Renal cortical epithelial cell (primary cell): ENCODE measurements at regions not wholly inside any gene's neighbourhood (a gene's known extent, or its start where the extent isn't known, plus 50 kb on each side); places are given as distances from the start of the nearest gene placed in this dataset.

ENCODE experiments used
- DNase-seq: peaks from one replicate; pipeline ENCODE4 v3.0.0-alpha.2; 2011; ENCODE audit warnings: low read depth

DNA sequence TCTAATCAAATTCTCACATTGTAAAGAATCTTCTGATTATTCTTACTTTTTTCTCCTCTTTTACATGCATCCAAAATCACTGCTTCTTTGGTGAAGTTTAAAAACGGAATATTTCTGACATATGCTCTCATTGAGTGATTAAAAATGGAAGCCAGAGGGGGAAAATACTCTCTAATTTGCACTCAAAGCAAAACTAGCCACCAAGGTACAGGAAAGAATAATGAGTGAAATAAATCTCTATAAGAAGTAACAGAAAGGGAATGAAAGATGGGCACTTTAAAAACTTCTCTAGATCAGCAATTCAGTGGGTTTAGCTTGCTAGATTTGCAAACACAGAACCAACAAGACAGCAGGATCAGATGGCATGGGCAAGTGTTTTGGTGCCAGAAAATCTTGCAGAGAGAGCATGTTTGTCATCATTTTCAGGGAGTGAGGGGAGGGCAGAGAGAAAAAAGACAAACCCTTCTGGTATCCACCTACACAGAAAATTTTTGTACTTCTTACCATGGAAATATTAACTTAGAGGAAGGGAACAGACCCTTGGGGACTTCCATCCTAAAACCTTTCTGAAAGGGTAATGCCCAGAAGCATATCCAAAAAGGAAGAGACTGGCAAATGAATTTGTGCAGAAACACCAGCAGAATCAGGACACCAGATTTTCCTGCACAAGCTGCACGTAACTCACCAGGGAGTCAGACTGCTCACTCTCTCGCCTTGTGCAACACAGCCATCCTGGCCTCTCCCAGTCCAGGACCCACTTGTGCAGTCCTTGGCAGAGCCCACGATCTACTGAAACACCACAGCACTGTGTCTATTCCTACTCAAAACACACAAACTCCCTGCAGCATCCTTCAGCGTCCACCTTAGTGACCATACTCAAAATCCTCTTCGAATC lies 270.2 kb upstream of the PRDM1 start:
- DNase-seq = no peak

DNA sequence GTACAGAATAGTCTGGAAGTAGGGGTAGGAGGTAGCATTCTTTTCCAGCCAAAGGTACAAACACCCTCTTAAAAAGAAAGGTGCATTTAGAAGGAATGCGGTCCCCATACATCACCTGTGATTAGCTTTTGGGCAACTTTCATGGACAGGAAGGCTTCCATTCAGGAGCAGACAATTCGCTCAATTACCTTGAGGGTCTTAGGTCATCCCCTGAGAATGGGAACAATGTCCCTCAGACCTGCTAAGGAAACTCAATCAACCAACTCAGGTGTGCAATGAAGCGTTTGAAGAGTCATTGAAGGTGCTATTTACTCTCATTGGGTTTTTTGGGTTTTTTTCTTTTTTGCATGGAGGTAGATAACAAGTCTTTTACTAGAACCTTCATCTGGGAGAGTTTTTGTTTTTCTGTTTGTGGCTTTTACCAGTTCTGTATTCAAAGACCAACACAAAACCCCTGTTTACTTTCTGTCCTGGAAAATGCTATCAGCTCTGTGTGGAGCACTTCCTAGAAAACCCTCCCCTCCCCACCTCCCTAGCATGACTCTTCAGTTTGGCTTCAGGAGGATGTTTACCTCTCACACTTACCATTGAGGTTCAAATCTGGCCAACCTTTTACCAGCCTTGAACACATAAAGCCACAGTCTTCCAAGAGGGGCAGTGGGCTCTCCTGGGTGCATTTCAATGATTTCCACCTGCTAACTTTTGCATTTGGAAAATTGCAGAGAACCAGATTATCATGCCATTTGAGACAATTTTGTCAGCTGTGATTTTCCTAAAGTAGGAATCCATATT lies 271.2 kb upstream of the PRDM1 start:
- DNase-seq = no peak

DNA sequence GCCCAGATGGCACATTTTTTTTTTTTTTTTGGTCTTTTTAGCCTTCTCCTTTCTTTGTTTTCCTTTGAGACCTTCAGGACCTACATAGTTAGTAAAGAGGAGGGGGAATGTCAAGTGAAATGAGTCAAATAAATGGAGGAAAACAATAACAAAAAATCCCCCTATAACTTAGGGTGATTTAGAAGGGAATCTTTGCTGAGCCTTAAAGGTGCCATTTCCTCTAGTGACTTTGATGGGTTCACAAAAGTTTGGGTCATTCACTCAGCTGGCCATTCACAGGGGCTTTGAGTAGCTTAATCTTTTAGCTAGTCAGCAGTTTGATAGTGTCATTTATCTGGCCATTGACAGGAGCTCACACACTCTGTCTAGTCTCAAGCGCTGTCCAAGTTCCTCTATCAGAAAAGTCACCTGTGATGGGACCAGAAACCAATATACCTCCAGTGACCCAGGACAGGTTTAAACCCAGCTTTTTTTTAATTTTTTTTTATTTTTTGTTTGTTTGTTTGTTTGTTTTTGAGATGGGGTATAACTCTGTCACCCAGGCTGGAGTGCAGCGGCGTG lies 275.1 kb upstream of the PRDM1 start:
- no peak for DNase-seq

DNA sequence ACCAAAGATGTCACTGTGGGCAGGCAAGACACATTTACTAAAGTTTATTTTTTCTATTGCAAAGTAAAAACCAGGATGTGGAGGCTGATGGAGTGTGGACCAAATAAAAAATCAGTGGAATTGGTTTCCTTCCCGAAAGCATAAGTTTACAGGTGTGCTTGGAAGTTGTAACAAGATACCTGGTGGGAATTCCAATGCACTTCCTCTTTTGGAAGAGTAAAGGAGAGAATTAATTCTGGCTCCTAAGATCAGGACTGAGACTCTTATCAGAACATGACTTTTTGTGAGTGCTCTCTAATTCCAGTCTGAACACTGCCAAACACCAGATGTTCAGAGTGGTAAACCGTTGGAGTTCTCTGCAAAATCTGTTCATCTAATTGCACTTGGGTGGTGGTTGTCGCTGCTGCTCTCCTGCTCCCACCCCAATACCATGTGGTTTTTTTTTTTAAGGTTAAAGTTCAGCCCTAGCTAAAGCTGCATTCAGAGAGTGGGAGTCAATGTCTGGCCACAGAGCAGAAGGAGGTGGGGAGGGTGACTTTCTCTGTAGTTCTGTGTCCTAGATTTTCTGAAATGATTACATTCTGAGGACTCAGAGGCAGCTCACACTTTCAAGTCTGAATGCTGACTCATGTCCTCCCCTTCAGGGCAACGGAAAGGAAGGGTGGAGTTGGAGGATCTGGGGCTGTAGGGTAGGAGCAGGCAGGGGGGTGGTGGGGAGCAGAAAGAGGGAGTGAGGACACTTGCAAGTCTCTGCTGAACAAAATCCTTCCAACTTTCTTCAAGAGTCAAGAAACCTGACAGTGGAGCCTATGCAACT lies 275.8 kb upstream of the PRDM1 start:
- peak; percentile 85 for DNase-seq

DNA sequence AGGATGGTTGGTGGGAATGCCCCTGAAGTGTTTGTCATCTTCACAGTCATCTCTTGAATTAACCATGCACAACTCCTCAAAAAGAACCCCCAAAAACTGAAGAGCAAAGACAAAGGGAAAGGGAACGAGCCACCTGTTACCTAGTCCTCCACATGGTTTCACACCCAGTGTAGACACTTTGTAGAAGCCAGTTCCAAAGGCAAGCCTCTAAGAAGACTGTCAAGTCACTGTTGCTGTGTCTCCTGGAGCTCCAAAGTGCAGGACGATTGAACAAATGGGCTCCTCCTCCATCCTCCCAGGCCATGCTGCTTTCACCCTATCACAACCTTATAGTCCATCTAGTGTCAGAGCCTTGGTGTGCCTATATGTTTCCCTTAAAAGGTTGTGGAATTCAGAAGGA lies 277.6 kb upstream of the PRDM1 start:
- DNase-seq = no peak

DNA sequence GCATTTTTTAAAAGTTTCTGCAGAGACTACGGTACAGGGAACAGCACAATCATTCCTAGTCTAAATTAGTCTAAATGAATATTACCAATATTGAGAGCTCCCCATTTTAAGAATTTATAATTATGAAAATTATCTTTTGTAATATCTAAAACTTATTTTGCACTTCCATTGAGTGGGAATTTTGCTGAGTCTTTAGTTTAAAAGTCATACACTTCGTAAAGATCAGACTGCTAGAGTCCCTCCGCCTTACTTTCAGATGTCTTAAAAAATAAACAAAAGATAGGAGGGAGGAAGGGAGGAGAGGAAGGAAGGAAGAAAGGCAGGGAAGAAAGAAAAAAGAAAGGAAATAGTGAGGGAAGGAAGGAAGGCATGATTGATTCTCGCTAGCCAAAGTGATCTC lies 278.2 kb upstream of the PRDM1 start:
- no peak for DNase-seq

DNA sequence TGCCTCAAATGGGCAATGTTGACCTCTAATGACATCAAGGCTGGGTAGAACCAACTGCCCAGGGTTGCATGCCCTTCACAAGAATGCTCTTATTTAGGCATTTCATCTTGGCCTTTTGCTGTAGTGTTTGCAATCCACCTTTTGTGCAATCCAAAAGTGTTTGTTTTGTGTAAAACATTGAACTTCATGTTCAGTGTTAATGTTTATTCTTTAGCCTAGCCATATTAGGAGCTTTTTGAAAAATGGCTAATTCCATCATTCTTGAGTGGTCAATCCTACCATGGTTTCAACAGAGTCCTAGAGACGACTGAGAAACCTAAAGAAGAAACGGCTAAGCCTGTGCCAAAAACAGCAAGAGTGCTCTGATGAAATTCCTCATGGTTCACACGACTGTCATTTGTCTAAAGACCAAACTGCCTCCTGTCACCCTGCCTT lies 279.6 kb upstream of the PRDM1 start:
- DNase-seq = no peak

DNA sequence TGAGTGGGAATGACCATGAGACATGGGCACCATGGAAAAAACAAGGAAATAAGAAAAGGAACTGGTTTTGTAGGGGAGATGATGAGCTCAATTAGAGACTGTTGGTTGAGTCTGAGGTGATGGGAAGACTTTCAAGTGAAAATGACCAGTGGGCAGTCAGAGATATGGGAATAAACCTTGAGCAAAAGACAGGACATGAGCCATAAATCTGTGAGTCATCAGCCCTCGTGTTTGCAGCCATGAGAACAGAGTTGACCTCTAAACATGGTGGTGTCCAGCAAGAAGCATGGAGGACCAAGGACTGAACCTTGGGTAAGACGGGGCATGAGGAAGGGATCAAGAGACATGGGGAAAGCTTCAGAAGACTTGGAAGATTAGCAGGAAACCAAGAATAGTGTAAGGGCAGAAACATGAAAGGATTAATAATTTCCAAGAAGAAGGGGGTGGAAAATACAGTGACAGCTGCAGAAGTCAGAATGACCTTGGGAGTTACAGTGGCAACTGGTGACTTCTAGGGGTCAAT lies 280.6 kb upstream of the PRDM1 start:
- peak; percentile 27 for DNase-seq

DNA sequence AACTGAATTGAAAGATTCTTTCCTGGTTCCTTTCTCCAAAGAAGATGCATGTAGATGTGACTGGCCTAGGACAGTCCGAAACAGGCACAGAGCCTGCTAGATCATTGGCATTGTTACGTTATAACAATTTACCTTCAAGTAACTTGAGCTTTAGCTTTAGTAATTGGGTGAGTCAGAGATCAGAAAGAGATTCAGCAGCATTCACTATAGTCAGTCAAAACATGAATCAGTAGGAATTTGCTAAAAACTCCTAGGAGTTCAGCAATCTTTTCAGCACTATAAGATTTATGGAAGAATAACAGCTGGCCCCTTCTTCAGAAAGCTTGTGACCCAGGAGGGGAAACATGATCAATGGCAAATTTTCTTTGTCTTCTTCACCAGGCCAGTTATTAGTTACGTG lies 281.7 kb upstream of the PRDM1 start:
- peak; percentile 32 for DNase-seq

DNA sequence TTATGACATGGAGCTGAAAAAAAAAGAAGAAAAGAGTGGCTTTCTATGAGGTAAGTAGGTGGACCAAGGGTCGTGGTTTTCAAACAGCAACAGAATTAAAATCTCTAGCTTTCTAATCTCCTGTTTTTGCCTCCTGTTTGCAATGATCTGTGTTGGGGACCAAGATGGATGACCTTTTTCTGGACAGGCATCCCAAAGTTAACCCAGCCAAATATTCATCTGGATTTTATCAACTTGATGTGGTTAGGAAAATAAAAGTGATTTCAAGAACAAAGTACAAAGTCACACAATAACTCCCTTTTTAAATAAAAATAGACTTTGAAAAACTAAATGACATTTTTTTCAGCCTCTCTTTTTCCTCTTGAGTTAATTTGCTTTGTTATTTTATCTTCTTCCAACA lies 282.1 kb upstream of the PRDM1 start:
- no peak for DNase-seq

DNA sequence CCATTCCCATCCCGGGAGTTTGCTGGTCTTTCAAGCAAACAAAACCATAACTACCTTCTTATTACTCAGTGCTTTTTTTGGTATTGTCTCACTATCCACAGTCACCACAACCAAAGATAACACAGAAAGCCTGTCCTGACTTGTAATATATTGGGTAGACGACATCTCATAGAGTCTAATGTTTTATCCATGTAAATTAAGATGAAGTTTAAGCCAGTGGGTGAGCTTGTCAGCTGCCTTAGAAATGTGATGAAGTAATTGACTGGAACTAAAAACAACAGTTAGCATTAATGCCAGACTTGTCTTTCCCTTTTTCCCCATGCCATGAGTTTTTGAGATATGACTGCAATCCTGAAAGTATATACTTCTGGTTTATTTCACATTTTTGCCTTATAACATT lies 282.7 kb upstream of the PRDM1 start:
- no peak for DNase-seq

DNA sequence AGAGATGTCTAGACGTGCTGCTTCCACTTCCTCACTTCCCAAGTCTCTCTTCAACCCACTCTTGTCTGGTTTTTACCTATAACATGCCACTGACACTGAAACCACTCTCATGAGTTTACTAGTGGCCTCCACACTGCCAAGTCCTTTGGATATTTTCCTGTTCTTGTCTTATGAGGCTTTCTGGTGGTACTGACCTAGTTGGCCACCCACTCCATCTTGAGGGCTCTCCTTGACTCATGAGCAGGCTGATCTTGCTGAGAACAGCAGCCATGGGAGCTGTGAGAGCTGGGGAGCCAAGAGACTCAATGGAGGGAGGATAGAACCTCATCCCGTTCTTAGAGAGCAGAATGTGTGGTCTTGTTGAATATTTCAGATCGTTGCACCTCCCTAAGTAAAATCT lies 283.4 kb upstream of the PRDM1 start:
- DNase-seq = no peak

DNA sequence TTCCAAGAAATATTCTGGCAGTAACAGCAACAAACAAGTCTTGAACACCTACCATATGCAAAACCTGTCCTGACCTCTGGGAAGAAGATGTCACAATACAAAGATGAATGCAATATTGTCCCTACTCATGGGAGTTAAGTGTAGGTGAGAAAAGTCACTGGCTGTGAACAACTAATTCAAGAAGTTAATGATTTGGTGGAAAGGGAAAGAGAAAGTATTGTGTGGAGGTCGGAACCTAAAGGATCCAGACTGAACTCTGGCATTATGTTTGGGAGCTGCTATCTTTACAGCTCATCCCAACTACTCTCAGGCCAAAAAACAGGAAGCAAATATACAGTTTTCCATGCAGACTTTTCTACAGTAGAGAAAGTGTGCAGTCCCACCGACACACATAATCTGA lies 285.3 kb upstream of the PRDM1 start:
- no peak for DNase-seq

DNA sequence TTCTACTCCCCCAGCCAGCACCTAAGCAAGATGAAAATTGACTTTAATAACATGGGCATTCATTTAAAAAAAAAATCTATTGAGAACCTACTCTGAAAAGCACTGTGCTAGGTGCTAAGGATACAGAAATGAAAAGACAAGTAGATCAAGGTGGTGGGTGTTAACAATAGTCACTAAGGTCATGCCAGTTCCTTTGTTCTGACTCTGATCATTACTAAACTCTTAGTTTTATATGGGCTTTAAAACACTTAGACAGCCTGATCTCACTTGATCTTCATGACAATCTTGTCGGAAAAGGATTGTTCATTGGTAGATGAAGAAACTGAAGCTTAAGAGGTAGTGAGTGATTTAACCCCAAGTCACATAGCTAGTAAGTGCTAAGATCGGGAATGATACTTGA lies 285.7 kb upstream of the PRDM1 start:
- no peak for DNase-seq

DNA sequence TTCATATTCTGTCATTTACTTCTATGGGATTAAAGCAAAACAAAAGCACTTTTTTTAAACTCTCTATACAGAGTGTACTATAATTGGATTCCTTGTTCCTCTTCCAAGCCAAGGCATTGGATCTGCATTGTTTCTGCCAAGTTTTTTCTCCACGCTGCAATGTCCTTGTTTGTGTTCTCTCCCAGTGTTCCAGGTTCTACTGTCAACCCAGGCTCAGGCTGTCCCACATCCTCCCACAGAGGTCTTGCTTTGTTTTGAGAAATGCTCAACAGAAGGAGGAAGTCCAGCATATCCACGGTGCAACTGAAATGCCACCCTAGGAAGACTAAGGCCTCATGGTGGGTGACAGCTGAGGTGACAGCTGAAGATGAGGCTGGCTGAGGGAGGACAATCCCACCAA lies 287.1 kb upstream of the PRDM1 start:
- no peak for DNase-seq

DNA sequence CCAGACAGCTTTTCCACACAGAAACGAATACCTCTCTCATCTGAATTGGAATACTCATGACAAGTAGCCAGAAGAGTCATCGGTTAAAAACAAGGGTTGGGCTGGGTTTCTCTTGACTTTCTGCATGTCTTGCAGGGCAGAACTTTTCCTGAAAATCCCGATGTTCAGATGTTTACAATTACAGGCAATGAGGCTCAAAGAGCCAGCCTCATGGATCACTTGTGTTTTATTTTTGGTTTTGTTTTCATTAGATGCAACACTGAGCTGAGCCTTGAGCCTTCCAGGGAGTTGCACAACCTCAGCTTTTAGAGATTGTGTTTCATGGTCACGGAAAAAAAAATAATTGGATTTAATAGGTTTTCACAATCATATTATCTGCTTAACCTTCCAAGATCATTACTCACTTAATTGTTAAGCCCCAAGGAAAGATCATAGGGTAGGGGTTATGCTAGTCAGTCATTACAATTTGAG lies 288.1 kb upstream of the PRDM1 start:
- DNase-seq = peak; percentile 67

DNA sequence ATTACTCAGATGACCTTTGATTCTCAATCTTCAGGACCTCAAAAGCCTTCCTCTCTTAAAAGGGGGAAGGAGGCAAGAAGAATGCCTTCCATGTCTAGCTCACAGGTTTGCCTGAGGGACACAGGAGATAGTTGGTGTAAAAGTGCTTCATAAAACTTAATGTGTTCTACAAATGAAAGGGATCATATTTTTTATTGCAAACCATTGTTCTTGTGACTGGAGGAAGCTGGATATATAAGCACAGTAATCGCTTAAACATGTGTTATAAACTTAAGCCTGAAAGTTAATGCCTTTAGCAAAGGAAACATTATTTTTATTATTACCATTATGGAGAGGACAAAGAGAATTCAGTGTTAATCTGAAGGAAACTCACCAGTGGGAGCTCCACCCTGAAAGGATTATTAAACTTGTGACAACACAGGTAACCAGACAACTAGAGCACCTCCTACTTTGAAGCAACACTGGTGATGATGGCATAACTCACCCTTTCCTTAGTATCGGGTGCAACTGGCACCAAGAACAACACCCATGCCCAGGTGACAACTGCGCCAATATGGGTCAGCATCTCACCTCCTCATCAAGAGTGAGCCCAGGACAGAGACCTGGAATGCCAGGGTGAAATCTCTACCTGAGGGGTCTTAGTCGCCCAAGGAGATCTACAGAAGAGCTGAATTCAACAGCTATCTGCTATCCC lies 288.7 kb upstream of the PRDM1 start:
- no peak for DNase-seq

DNA sequence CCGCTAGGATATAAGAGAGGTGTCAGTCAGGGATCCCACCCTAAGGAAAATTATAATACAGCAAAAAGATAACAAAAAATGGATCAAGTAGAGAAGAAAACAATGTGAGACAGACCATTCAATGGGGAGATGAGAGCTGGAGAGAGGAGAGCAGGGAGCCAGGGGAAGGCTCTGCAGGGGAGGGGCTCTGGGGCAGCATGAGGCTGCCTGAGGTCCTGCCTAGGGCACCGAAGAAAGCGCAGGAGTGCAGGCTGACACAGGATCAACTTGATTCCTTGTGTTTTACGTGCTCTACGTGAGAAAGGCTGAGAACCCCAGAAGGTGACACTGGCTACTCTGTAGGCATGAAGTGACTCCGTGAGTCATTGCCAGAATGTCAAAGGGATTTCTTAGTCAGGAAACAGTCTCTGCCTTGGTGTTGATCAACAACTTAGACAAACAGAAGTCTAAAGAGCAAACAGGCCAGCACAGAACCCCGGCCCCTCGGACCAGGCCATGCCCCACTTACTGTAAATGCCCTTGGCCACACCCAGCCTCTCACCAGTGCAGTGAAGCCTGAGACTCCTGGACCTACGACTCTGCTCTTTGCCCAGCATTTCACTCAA lies 290.1 kb upstream of the PRDM1 start:
- peak; percentile 67 for DNase-seq

DNA sequence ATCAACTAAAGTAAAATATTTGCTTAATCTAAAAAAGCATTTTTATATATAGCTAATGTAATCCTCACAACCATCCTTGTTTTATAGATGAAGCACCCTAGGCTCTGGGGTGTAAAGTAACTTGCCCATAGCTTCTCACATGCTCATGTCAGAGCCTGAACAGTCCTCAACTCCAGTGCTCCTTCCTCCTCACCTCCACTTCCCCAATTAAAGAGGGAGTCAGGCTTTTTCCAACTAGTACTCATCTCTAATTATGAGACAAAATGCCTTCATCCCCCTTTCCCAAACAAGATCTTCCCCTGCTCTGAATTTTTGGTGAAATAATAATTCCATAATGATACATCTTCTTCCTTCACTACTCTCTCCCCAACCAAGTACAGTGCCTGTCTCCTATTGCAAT lies 290.8 kb upstream of the PRDM1 start:
- no peak for DNase-seq

DNA sequence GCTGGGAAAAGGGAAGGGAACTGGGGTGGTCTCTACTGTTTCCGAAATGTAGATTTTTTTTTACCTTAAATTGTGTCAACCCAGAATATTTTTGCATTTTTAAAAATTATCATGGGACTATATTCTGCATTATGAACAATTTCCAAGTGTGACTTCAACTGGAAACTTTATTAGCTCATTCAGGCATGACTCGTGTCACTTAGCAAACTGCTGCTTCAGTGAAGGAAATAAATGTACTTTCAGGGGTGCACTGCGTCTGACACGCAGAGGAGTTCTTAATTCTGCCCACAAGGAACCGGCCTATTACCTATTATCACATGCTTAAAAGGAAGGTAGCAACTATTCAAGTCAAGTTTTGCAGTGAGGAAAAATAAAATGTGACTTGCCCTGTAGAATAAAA lies 291.3 kb upstream of the PRDM1 start:
- DNase-seq = no peak

DNA sequence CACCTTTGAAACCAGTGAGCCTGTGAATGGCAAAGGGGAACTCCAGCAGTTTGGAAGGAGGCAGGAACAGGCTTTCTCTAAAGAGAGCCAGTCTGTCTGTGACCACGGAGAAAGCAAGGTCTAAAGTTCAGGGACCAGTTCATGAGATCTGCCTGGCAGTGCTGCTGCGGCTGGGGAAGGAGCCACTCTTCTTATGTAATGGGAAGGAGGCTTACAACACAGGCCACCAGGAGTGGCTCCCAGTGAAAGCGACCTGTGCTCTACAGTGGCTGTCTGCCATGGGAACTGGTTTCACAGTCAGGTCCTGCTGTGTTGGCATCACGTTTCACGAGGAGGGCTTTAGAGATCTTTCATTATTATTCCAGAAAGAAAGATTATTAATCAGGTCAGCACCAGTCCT lies 291.9 kb upstream of the PRDM1 start:
- peak; percentile 57 for DNase-seq
